ENCODE measurements at regions not wholly inside any gene's neighbourhood (a gene's known extent, or its start where the extent isn't known, plus 50 kb on each side); places are given as distances from the start of the nearest gene placed in this dataset.
A peak's percentile ranks its signal among the peaks of the same experiment; 100 is the strongest.
"Not testable (repeated sequence)": the region's sequence is repeated elsewhere in the genome, so short reads cannot be mapped to it uniquely, and the experiment has no call there.

DNA sequence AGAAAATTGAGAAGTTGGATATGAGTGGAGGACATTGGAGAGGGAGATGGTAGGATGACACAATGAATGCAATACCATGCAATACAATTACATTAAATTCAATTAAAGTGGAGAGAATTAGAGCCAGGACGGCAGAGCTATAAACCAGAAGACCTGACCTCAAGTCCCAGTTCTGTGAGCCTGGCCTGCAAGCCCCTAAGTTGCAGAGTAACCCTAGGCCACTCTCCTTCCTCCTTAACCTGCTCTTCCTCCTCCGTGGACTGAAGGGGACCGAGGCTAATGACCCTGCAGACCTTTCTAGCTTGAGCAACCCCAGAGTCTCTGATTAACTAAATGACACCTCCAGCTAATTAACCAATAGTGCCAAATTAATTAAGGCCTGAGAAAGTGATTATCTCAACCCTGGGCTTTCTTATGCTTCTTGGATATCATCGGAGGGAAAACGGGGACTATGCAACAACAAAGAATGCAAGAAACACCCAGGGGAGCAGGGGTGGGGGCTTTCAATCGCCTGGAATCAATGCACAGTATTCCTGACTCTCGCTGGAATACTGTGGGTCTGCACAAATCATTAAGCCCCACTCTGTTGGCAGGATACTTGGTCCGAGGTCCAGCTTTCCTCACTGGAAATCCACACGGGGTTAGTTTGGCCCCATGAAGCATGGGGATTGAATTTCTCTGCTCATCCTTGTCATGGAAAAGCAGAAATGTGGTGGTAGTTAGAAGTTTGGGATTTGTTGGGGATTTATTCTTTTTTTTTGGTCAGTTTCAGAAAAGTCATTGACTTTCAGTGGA, 548.3 kb downstream of the MN1 start:
- Histone ChIP-seq H4K91ac (ENCODE audit: insufficient read length, low read depth, low read length) (no peak overlapping the region), H3K79me1 (ENCODE audit: insufficient read depth, low read depth, low read length, poor library complexity, severe bottlenecking) (no peaks in the 10 kb centered on the region), H3K4me2 (ENCODE audit: insufficient read depth, insufficient read length, low read length) (no peak overlapping the region), H4K8ac (replicated peaks; ENCODE audit: insufficient read length, low read depth, low read length) (no peak overlapping the region), H3K27ac (ENCODE audit: insufficient read length, low read depth, low read length) (no peak overlapping the region), H2AFZ (ENCODE audit: low read length) (no peak overlapping the region), H3K23ac (ENCODE audit: insufficient read length, low read depth, low read length) (no peak overlapping the region), H2BK120ac (ENCODE audit: low read depth, low read length, poor library complexity, severe bottlenecking) (no peak overlapping the region), H4K5ac (ENCODE audit: insufficient read length, low read depth, low read length) (no peak overlapping the region), H2AK5ac (ENCODE audit: insufficient read length, low read length) (no peak overlapping the region), H3K79me2 (ENCODE audit: insufficient read depth, low read length) (no peaks in the 10 kb centered on the region), H3T11ph (ENCODE audit: low read length) (no peak overlapping the region), H3K9me3 (ENCODE audit: control insufficient read depth, low read depth, low read length) (peaks cover 8% of the 10 kb centered on the region), H3K23me2 (ENCODE audit: insufficient read length, low read depth, low read length, poor library complexity, severe bottlenecking) (no peaks in the 10 kb centered on the region), H4K20me1 (ENCODE audit: control insufficient read depth, insufficient read depth, insufficient read length) (no peaks in the 10 kb centered on the region), H3K18ac (ENCODE audit: insufficient read length, low read depth, low read length) (no peak overlapping the region), H2BK20ac (ENCODE audit: low read depth, low read length, poor library complexity, severe bottlenecking) (no peak overlapping the region), H2BK12ac (ENCODE audit: insufficient read length, low read depth, low read length) (no peak overlapping the region), H3K14ac (ENCODE audit: insufficient read depth, low read length) (no peak overlapping the region), H2BK15ac (ENCODE audit: low read depth, low read length) (no peak overlapping the region), H3K4me1 (ENCODE audit: insufficient read depth, low read length) (no peaks in the 10 kb centered on the region), H3K9ac (ENCODE audit: extremely low read depth, insufficient read length, low read length) (no peak overlapping the region), H3K27me3 (ENCODE audit: insufficient read depth, low read length) (no peaks in the 10 kb centered on the region), H3K56ac (ENCODE audit: insufficient read length, low read depth, low read length) (no peak overlapping the region), H2BK5ac (ENCODE audit: insufficient read length, low read length) (no peak overlapping the region), H3K4ac (ENCODE audit: low read depth, low read length) (no peak overlapping the region)
- TF ChIP-seq CTCF (conservative IDR thresholded peaks at IDR 0.05), result no peak
- no peak for DNase-seq
- peaks cover 9 to 12% of the 10 kb centered on the region in 2 experiments for H3K9me3 Mint-ChIP-seq
- peaks cover 11% of the 10 kb centered on the region; the same call in 1 of the 2 replicates for H3K27me3 Mint-ChIP-seq (ENCODE audit: low read depth)
- no peaks in the 10 kb centered on the region for H3K4me1 Mint-ChIP-seq
- H3K27ac Mint-ChIP-seq, result no peak overlapping the region
- H3K4me3 Mint-ChIP-seq, result no peak overlapping the region
- no CpG with 5 or more reads among the region's 9 CpGs for WGBS (ENCODE audit: extremely low coverage, insufficient read length, low lambda C conversion rate)
- peaks cover 5 to 6% (median 6%) of the 10 kb centered on the region in 3 experiments for H3K36me3 Mint-ChIP-seq (ENCODE audit: insufficient read depth in 1 of 3, low read depth in 3 of 3)

DNA sequence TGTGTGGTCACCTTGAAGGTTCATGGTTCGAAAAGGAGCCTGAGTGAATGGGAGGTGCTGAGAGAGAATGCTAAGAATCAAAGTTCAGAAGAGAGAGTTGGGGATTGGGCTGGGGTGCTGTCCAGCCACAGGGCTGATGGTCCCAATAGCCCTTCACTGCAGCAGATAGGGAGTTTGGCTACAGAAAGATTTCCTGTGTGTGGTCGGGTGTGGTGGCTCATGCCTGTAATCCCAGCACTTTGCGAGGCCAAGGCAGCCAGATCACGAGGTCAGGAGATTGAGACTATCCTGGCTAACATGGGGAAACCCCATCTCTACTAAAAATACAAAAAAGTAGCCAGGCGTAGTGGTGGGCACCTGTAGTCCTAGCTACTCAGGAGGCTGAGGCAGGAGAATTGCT, 547.5 kb downstream of the MN1 start:
- not testable (repeated sequence) for H3K4me2 ChIP-seq (ENCODE audit: insufficient read depth, insufficient read length, low read length); H2AK5ac ChIP-seq (ENCODE audit: insufficient read length, low read length); H4K20me1 ChIP-seq (ENCODE audit: control insufficient read depth, insufficient read depth, insufficient read length); H3K4me1 ChIP-seq (ENCODE audit: insufficient read depth, low read length); H2BK5ac ChIP-seq (ENCODE audit: insufficient read length, low read length); H3K4me3 Mint-ChIP-seq; H2BK12ac ChIP-seq (ENCODE audit: insufficient read length, low read depth, low read length); H3K79me1 ChIP-seq (ENCODE audit: insufficient read depth, low read depth, low read length, poor library complexity, severe bottlenecking); H3K18ac ChIP-seq (ENCODE audit: insufficient read length, low read depth, low read length); H2AFZ ChIP-seq (ENCODE audit: low read length); H2BK15ac ChIP-seq (ENCODE audit: low read depth, low read length); H3K56ac ChIP-seq (ENCODE audit: insufficient read length, low read depth, low read length); H2BK20ac ChIP-seq (ENCODE audit: low read depth, low read length, poor library complexity, severe bottlenecking); H4K91ac ChIP-seq (ENCODE audit: insufficient read length, low read depth, low read length); H3K27me3 ChIP-seq (ENCODE audit: insufficient read depth, low read length); H3K14ac ChIP-seq (ENCODE audit: insufficient read depth, low read length); DNase-seq; H3K79me2 ChIP-seq (ENCODE audit: insufficient read depth, low read length); H3K4me1 Mint-ChIP-seq; H3K4ac ChIP-seq (ENCODE audit: low read depth, low read length); H4K5ac ChIP-seq (ENCODE audit: insufficient read length, low read depth, low read length); H2BK120ac ChIP-seq (ENCODE audit: low read depth, low read length, poor library complexity, severe bottlenecking); H3K27ac ChIP-seq (ENCODE audit: insufficient read length, low read depth, low read length); H3T11ph ChIP-seq (ENCODE audit: low read length); H3K23me2 ChIP-seq (ENCODE audit: insufficient read length, low read depth, low read length, poor library complexity, severe bottlenecking); H3K9ac ChIP-seq (ENCODE audit: extremely low read depth, insufficient read length, low read length); H3K36me3 Mint-ChIP-seq (ENCODE audit: insufficient read depth in 1 of 3, low read depth in 3 of 3); H3K23ac ChIP-seq (ENCODE audit: insufficient read length, low read depth, low read length); H3K9me3 ChIP-seq (ENCODE audit: control insufficient read depth, low read depth, low read length); H4K8ac ChIP-seq (replicated peaks; ENCODE audit: insufficient read length, low read depth, low read length)
- Mint-ChIP-seq H3K9me3 (peaks cover 9 to 12% of the 10 kb centered on the region in 2 experiments), H3K27ac (peak overlapping the region in 1 of 3 experiments; percentile 11; a peak in 1 of 7 replicates), H3K27me3 (ENCODE audit: low read depth) (peaks cover 11% of the 10 kb centered on the region; the same call in 1 of the 2 replicates)
- no CpG with 5 or more reads among the region's 5 CpGs for WGBS (ENCODE audit: extremely low coverage, insufficient read length, low lambda C conversion rate)
